GM23338 (cell line): ENCODE measurements at regions not wholly inside any gene's neighbourhood (a gene's known extent, or its start where the extent isn't known, plus 50 kb on each side); places are given as distances from the start of the nearest gene placed in this dataset.

Experiments used
- ATAC-seq: fragments of 200-7000 bp; cut with Tn5 transposase; 3 replicates; pipeline ENCODE4 v1.9.1; 2020
- DNase-seq: peaks from one replicate; pipeline ENCODE4 v3.0.0-alpha.2; 2015; ENCODE audit warnings: low spot score
- H2AFZ ChIP-seq: fragments of 200-600 bp; sonication (generic); 2 replicates; pipeline ENCODE4 v1.8.0; 2016; ENCODE audit warnings: antibody characterized with exemption, mild to moderate bottlenecking, moderate library complexity
- H3F3A ChIP-seq: fragments of 200-600 bp; sonication (generic); replicated peaks from 2 replicates; pipeline ENCODE4 v1.8.0; 2017; ENCODE audit warnings: antibody characterized with exemption, mixed run types, low read depth
- H3K27ac ChIP-seq: fragments of 200-600 bp; sonication (generic); 2 replicates; pipeline ENCODE4 v1.6.1; 2016; ENCODE audit warnings: low read depth
- H3K27me3 ChIP-seq: fragments of 200-600 bp; sonication (generic); 2 replicates; pipeline ENCODE4 v1.8.0; 2016; ENCODE audit warnings: mild to moderate bottlenecking, mixed run types, moderate library complexity; ENCODE audit not compliant: insufficient read depth
- H3K36me3 ChIP-seq: fragments of 200-600 bp; sonication (generic); 2 replicates; pipeline ENCODE4 v1.8.0; 2016; ENCODE audit warnings: mild to moderate bottlenecking; ENCODE audit not compliant: insufficient read depth
- H3K4me1 ChIP-seq: fragments of 200-600 bp; sonication (generic); 2 replicates; pipeline ENCODE4 v1.8.0; 2016; ENCODE audit warnings: mild to moderate bottlenecking, moderate library complexity; ENCODE audit not compliant: insufficient read depth
- H3K4me2 ChIP-seq: fragments of 200-600 bp; sonication (generic); 2 replicates; pipeline ENCODE4 v1.7.1; 2017; ENCODE audit warnings: mixed run types
- H3K4me3 ChIP-seq: fragments of 200-600 bp; sonication (generic); 2 replicates; pipeline ENCODE4 v1.6.1; 2016; ENCODE audit warnings: mixed run types
- H3K79me2 ChIP-seq: fragments of 200-600 bp; sonication (generic); replicated peaks from 2 replicates; pipeline ENCODE4 v1.8.0; 2017; ENCODE audit warnings: mild to moderate bottlenecking; ENCODE audit not compliant: insufficient read depth
- H3K9me2 ChIP-seq: fragments of 200-600 bp; sonication (generic); 2 replicates; pipeline ENCODE4 v1.8.0; 2017; ENCODE audit not compliant: insufficient read depth
- H4K20me1 ChIP-seq: fragments of 200-600 bp; sonication (generic); replicated peaks from 2 replicates; pipeline ENCODE4 v1.8.0; 2017; ENCODE audit warnings: mild to moderate bottlenecking; ENCODE audit not compliant: insufficient read depth
- H3K27ac Mint-ChIP-seq: 2 replicates; pipeline ENCODE4 v1.8.0; 2020; ENCODE audit warnings: inconsistent platforms, mild to moderate bottlenecking, moderate library complexity, mixed read lengths
- H3K27me3 Mint-ChIP-seq: 3 replicates; pipeline ENCODE4 v1.8.0; 2022; ENCODE audit warnings: low read depth, mild to moderate bottlenecking, moderate library complexity, mixed read lengths, inconsistent platforms; ENCODE audit not compliant: insufficient read depth, poor library complexity
- H3K36me3 Mint-ChIP-seq: 3 replicates; pipeline ENCODE4 v1.8.0; 2021; ENCODE audit warnings: low read depth, mild to moderate bottlenecking, inconsistent platforms, moderate library complexity, mixed read lengths
- H3K4me1 Mint-ChIP-seq: 3 replicates; pipeline ENCODE4 v1.8.0; 2020; ENCODE audit warnings: mild to moderate bottlenecking, inconsistent platforms, mixed read lengths
- H3K4me3 Mint-ChIP-seq: 3 replicates; pipeline ENCODE4 v1.8.0; 2021; ENCODE audit warnings: moderate library complexity, mild to moderate bottlenecking, inconsistent platforms, mixed read lengths
- H3K9me3 Mint-ChIP-seq: 3 replicates; pipeline ENCODE4 v1.8.0; 2020; ENCODE audit warnings: moderate library complexity, mild to moderate bottlenecking, inconsistent platforms, mixed read lengths
- CREB1 ChIP-seq: fragments of 250-450 bp; sonication (Bioruptor Pico); IDR thresholded peaks from 2 replicates; pipeline ENCODE4 v1.5.0; 2020; ENCODE audit warnings: low read depth, mild to moderate bottlenecking, moderate library complexity
- CTCF ChIP-seq, 2 experiments: fragments of 200-600 bp in 1 of 2; sonication (generic) in 1 of 2; conservative IDR thresholded peaks; 2 replicates each; pipeline versions ENCODE4 v1.5.1 to v1.6.1; 2016 to 2017; ENCODE audit warnings: antibody characterized with exemption in 2 of 2, low read depth in 2 of 2, mild to moderate bottlenecking in 2 of 2, moderate library complexity in 1 of 2
- EZH2 ChIP-seq: fragments of 200-600 bp; sonication (generic); IDR thresholded peaks from one replicate; pipeline ENCODE4 v1.8.0; 2017; ENCODE audit warnings: antibody characterized with exemption, mild to moderate bottlenecking, low read depth; ENCODE audit not compliant: unreplicated experiment
- EZH2phosphoT487 ChIP-seq: fragments of 200-600 bp; sonication (generic); IDR thresholded peaks from one replicate; pipeline ENCODE4 v1.8.1; 2018; ENCODE audit warnings: antibody characterized with exemption; ENCODE audit not compliant: unreplicated experiment
- JUNB ChIP-seq: IDR thresholded peaks from one replicate; pipeline ENCODE4 v1.6.1; 2016; ENCODE audit warnings: antibody characterized with exemption; ENCODE audit not compliant: unreplicated experiment
- POLR2AphosphoS5 ChIP-seq: IDR thresholded peaks from 2 replicates; pipeline ENCODE4 v1.6.1; 2016; ENCODE audit warnings: antibody characterized with exemption, low read depth
- REST ChIP-seq: IDR thresholded peaks from one replicate; pipeline ENCODE4 v1.6.1; 2018; ENCODE audit warnings: antibody characterized with exemption; ENCODE audit not compliant: unreplicated experiment
- STAT1 ChIP-seq: IDR thresholded peaks from one replicate; pipeline ENCODE4 v1.6.1; 2016; ENCODE audit warnings: antibody characterized with exemption; ENCODE audit not compliant: unreplicated experiment
- ZNF462 ChIP-seq: fragments of 250-450 bp; sonication (Bioruptor Pico); IDR thresholded peaks from 2 replicates; pipeline ENCODE4 v1.5.0; 2020; ENCODE audit warnings: mild to moderate bottlenecking, moderate library complexity

GRCh38 chr15:97861529-97862260 is 98.8 kb upstream of the ARRDC4 start:
- H3K4me2 ChIP-seq: no peak overlapping the region
- no peak overlapping the region for H2AFZ ChIP-seq
- H3K36me3 ChIP-seq: no peaks in the 10 kb centered on the region
- H3K27me3 ChIP-seq: no peaks in the 10 kb centered on the region
- Mint-ChIP-seq H3K4me1 (no peaks in the 10 kb centered on the region), H3K36me3 (no peaks in the 10 kb centered on the region; the same call in 1 of the 3 replicates), H3K27ac (no peak overlapping the region), H3K27me3 (no peaks in the 10 kb centered on the region), H3K4me3 (no peak overlapping the region), H3K9me3 (peaks cover 7% of the 10 kb centered on the region)
- no peaks in the 10 kb centered on the region for H3F3A ChIP-seq
- peaks cover 3% of the 10 kb centered on the region for H3K9me2 ChIP-seq
- no peak overlapping the region for H3K27ac ChIP-seq
- no peak overlapping the region for H3K4me3 ChIP-seq
- H4K20me1 ChIP-seq: no peaks in the 10 kb centered on the region
- no peaks in the 10 kb centered on the region for H3K79me2 ChIP-seq
- H3K4me1 ChIP-seq: no peaks in the 10 kb centered on the region
- ATAC-seq: no peak
- TF ChIP-seq CTCF (conservative IDR thresholded peaks at IDR 0.05; ENCODE audit: low read depth in 2 of 2) (no peak), EZH2phosphoT487 (no peak), ZNF462 (CRISPR knock-in tag) (no peak), JUNB (no peak), EZH2 (no peak), CREB1 (CRISPR knock-in tag) (no peak), STAT1 (no peak), POLR2AphosphoS5 (no peak), REST (no peak)
- no peak for DNase-seq
